H1 (cell line): ENCODE measurements at regions not wholly inside any gene's neighbourhood (a gene's known extent, or its start where the extent isn't known, plus 50 kb on each side); places are given as distances from the start of the nearest gene placed in this dataset.

ENCODE experiments used
- CTCF ChIA-PET: fragments of 300-600 bp; sonication (Branson Sonifier 250); formaldehyde crosslinking; loops from one replicate; lab custom pipeline; 2021; ENCODE audit not compliant: partially characterized antibody; lab: Charles Lee
- POLR2A ChIA-PET: fragments of 300-600 bp; sonication (Branson Sonifier 250); formaldehyde crosslinking; loops from one replicate; lab custom pipeline; 2021; ENCODE audit warnings: inconsistent platforms; ENCODE audit not compliant: partially characterized antibody; lab: Charles Lee
- DNase-seq, 2 experiments: peaks; one replicate each; pipeline versions ENCODE4 v3.0.0 to v3.0.0-alpha.2; 2010 to 2022; ENCODE audit warnings: low spot score in 2 of 2, low read depth in 1 of 2, mixed read lengths in 1 of 2
- FAIRE-seq: peaks from 2 replicates; lab custom pipeline; 2011; peaks lifted over from hg19 to GRCh38; lab: Jason Lieb, UNC
- H2AFZ ChIP-seq: 2 replicates; pipeline ENCODE4 v1.8.1; 2012; ENCODE audit warnings: low read length, inconsistent platforms
- H2AK5ac ChIP-seq: 2 replicates; pipeline ENCODE4 v1.6.1; 2013; ENCODE audit warnings: low read depth, low read length
- H2BK120ac ChIP-seq: replicated peaks from 2 replicates; pipeline ENCODE3; 2013; ENCODE audit warnings: low read depth, low read length, inconsistent platforms
- H2BK12ac ChIP-seq: 2 replicates; pipeline ENCODE4 v1.6.1; 2013; ENCODE audit warnings: low read depth, low read length
- H2BK15ac ChIP-seq: 2 replicates; pipeline ENCODE4 v1.6.1; 2013; ENCODE audit warnings: low read length
- H2BK20ac ChIP-seq: 2 replicates; pipeline ENCODE4 v1.6.1; 2013; ENCODE audit warnings: low read length
- H2BK5ac ChIP-seq: 2 replicates; pipeline ENCODE4 v1.6.1; 2013; ENCODE audit warnings: low read depth, low read length
- H3K14ac ChIP-seq: 2 replicates; pipeline ENCODE4 v1.6.1; 2013; ENCODE audit warnings: inconsistent platforms; ENCODE audit not compliant: insufficient read length
- H3K18ac ChIP-seq: 2 replicates; pipeline ENCODE4 v1.6.1; 2013; ENCODE audit warnings: low read length; ENCODE audit errors: extremely low read depth
- H3K23ac ChIP-seq: 2 replicates; pipeline ENCODE4 v1.6.1; 2013; ENCODE audit warnings: inconsistent platforms; ENCODE audit not compliant: insufficient read length
- H3K23me2 ChIP-seq: 2 replicates; pipeline ENCODE4 v1.6.1; 2013; ENCODE audit warnings: low read depth, low read length
- H3K27ac ChIP-seq: 2 replicates; pipeline ENCODE4 v1.6.1; 2011; ENCODE audit warnings: low read depth, low read length, inconsistent platforms
- H3K27me3 ChIP-seq, 4 experiments: replicated peaks in 1 of 4; 1 replicate in 1 of 4; 2 replicates in 3 of 4; pipeline versions ENCODE4 v1.6.1 to v1.8.1; 2011 to 2013; ENCODE audit warnings: low read length in 3 of 4, mild to moderate bottlenecking in 3 of 4, inconsistent platforms in 2 of 4, mixed read lengths in 2 of 4, moderate library complexity in 1 of 4; ENCODE audit not compliant: control insufficient read depth in 3 of 4, insufficient read depth in 3 of 4; ENCODE audit errors: extremely low read depth in 1 of 4
- H3K36me3 ChIP-seq, 4 experiments: 2 replicates each; pipeline versions ENCODE4 v1.6.1 to v1.8.1; 2011 to 2013; ENCODE audit warnings: mild to moderate bottlenecking in 4 of 4, low read length in 3 of 4, moderate library complexity in 2 of 4, control low read depth in 1 of 4, inconsistent platforms in 1 of 4; ENCODE audit not compliant: insufficient read depth in 4 of 4, control insufficient read depth in 2 of 4
- H3K4ac ChIP-seq: replicated peaks from 2 replicates; pipeline ENCODE3; 2013; ENCODE audit warnings: low read length, low read depth, mixed read lengths, inconsistent platforms; ENCODE audit not compliant: insufficient read length
- H3K4me1 ChIP-seq, 4 experiments: replicated peaks in 1 of 4; 1 replicate in 1 of 4; 2 replicates in 3 of 4; pipeline versions ENCODE4 v1.6.1 to v1.8.1; 2011 to 2013; ENCODE audit warnings: low read length in 3 of 4, inconsistent platforms in 2 of 4, mixed read lengths in 1 of 4; ENCODE audit not compliant: insufficient read depth in 4 of 4, control insufficient read depth in 3 of 4
- H3K4me2 ChIP-seq, 2 experiments: 2 replicates each; pipeline versions ENCODE4 v1.6.1 to v1.8.1; 2011 to 2013; ENCODE audit warnings: low read depth in 2 of 2, low read length in 2 of 2, control low read depth in 1 of 2, inconsistent platforms in 1 of 2, mild to moderate bottlenecking in 1 of 2; ENCODE audit not compliant: insufficient read depth in 1 of 2
- H3K4me3 ChIP-seq, 4 experiments: fragments of 200-600, 300-600 bp in 1 of 4; sonication (generic), shearing (Covaris generic), sonication (Bioruptor Twin) in 1 of 4; 2 replicates each; pipeline versions ENCODE4 v1.5.1 to v1.8.1; 2011 to 2016; ENCODE audit warnings: low read length in 4 of 4, low read depth in 3 of 4, control low read depth in 2 of 4, inconsistent platforms in 2 of 4, mild to moderate bottlenecking in 2 of 4, mixed read lengths in 1 of 4, moderate library complexity in 1 of 4; ENCODE audit not compliant: insufficient read depth in 2 of 4; ENCODE audit errors: extremely low read depth in 1 of 4
- H3K56ac ChIP-seq: replicated peaks from 2 replicates; pipeline ENCODE3; 2013; ENCODE audit warnings: low read depth, mild to moderate bottlenecking, mixed read lengths, low read length, inconsistent platforms; ENCODE audit not compliant: insufficient read length
- H3K79me1 ChIP-seq: 2 replicates; pipeline ENCODE4 v1.6.1; 2013; ENCODE audit warnings: low read depth, low read length, control low read depth
- H3K79me2 ChIP-seq, 2 experiments: 2 replicates each; pipeline versions ENCODE4 v1.6.1 to v1.8.1; 2012 to 2013; ENCODE audit warnings: low read length in 2 of 2, mild to moderate bottlenecking in 2 of 2, inconsistent platforms in 1 of 2; ENCODE audit not compliant: insufficient read depth in 2 of 2, control insufficient read depth in 1 of 2
- H3K9ac ChIP-seq, 4 experiments: replicated peaks in 1 of 4; 1 replicate in 1 of 4; 2 replicates in 3 of 4; pipeline versions ENCODE4 v1.6.1 to v1.8.1; 2011 to 2013; ENCODE audit warnings: low read depth in 3 of 4, low read length in 3 of 4, control low read depth in 2 of 4, mild to moderate bottlenecking in 2 of 4, moderate library complexity in 2 of 4, inconsistent platforms in 1 of 4; ENCODE audit errors: extremely low read depth in 1 of 4
- H3K9me3 ChIP-seq, 2 experiments: 2 replicates each; pipeline versions ENCODE4 v1.6.1 to v1.8.1; 2012 to 2013; ENCODE audit warnings: mild to moderate bottlenecking in 2 of 2, moderate library complexity in 2 of 2, control low read depth in 1 of 2, inconsistent platforms in 1 of 2, low read depth in 1 of 2, low read length in 1 of 2, mixed read lengths in 1 of 2; ENCODE audit not compliant: insufficient read depth in 2 of 2
- H4K20me1 ChIP-seq, 2 experiments: replicated peaks in 1 of 2; 2 replicates each; pipeline versions ENCODE3 to v1.8.1; 2011 to 2013; ENCODE audit warnings: inconsistent platforms in 2 of 2, low read length in 2 of 2, mild to moderate bottlenecking in 1 of 2; ENCODE audit not compliant: insufficient read depth in 2 of 2, control insufficient read depth in 1 of 2
- H4K5ac ChIP-seq: 2 replicates; pipeline ENCODE4 v1.6.1; 2013; ENCODE audit warnings: low read length, low read depth, mixed read lengths, inconsistent platforms; ENCODE audit not compliant: insufficient read length
- H4K8ac ChIP-seq: 2 replicates; pipeline ENCODE4 v1.8.0; 2013; ENCODE audit warnings: mild to moderate bottlenecking, moderate library complexity, low read length, inconsistent platforms; ENCODE audit not compliant: insufficient read depth; ENCODE audit errors: extremely low read depth
- H4K91ac ChIP-seq: replicated peaks from 2 replicates; pipeline ENCODE3; 2013; ENCODE audit warnings: low read length, mixed read lengths, inconsistent platforms; ENCODE audit not compliant: insufficient read length
- CREB1 ChIP-seq: IDR thresholded peaks from 2 replicates; pipeline ENCODE4 v1.6.1; 2012; ENCODE audit warnings: inconsistent platforms
- EZH2 ChIP-seq: fragments of 200-600 bp; sonication (generic); IDR thresholded peaks from 2 replicates; pipeline ENCODE4 v1.7.1; 2012; ENCODE audit warnings: low read depth, mild to moderate bottlenecking, moderate library complexity, low read length, inconsistent platforms; ENCODE audit not compliant: severe bottlenecking
- GTF2F1 ChIP-seq: IDR thresholded peaks from 2 replicates; pipeline ENCODE4 v1.6.1; 2012; ENCODE audit warnings: low read depth, low read length, improper control_type of control experiment, borderline replicate concordance
- HDAC2 ChIP-seq, 2 experiments: fragments of 300-600 bp in 1 of 2; sonication (generic) in 1 of 2; IDR thresholded peaks; 2 replicates each; pipeline ENCODE4 v1.6.1; 2011 to 2012; ENCODE audit warnings: low read depth in 2 of 2, low read length in 2 of 2, mild to moderate bottlenecking in 2 of 2, moderate library complexity in 2 of 2, borderline replicate concordance in 1 of 2, inconsistent platforms in 1 of 2
- MAX ChIP-seq: IDR thresholded peaks from 2 replicates; pipeline ENCODE4 v1.6.1; 2012; ENCODE audit warnings: inconsistent platforms
- NRF1 ChIP-seq: IDR thresholded peaks from 2 replicates; pipeline ENCODE4 v1.6.1; 2011; ENCODE audit warnings: mild to moderate bottlenecking, low read depth, low read length, improper control_type of control experiment
- POU5F1 ChIP-seq: IDR thresholded peaks from 2 replicates; pipeline ENCODE4 v1.6.1; 2011; ENCODE audit warnings: low read depth, mild to moderate bottlenecking, low read length, moderate library complexity
- RXRA ChIP-seq: IDR thresholded peaks from 2 replicates; pipeline ENCODE4 v1.6.1; 2011; ENCODE audit warnings: low read depth, mild to moderate bottlenecking, low read length, moderate library complexity; ENCODE audit not compliant: insufficient read depth
- SIX5 ChIP-seq: IDR thresholded peaks from 2 replicates; pipeline ENCODE4 v1.6.1; 2011; ENCODE audit warnings: mild to moderate bottlenecking, low read depth, low read length
- SP2 ChIP-seq: IDR thresholded peaks from 2 replicates; pipeline ENCODE4 v1.6.1; 2012; ENCODE audit warnings: mild to moderate bottlenecking, low read length, inconsistent platforms
- TAF7 ChIP-seq: optimal IDR thresholded peaks from 2 replicates; pipeline ENCODE3; 2011; ENCODE audit warnings: low read depth, mild to moderate bottlenecking, inconsistent platforms, low read length, moderate library complexity, borderline replicate concordance
- WGBS, 2 experiments: shearing (Covaris generic) in 1 of 2; methylation state at CpG; one replicate each; pipeline versions ENCODE4 v1.1.6 to v1.1.7; 2013 to 2015; ENCODE audit warnings: low lambda C conversion rate in 2 of 2, mixed read lengths in 2 of 2, inconsistent platforms in 1 of 2, low coverage in 1 of 2, missing lambda C conversion rate in 1 of 2; ENCODE audit not compliant: insufficient replicate concordance in 2 of 2, insufficient coverage in 1 of 2, insufficient read length in 1 of 2; ENCODE audit errors: extremely low coverage in 1 of 2, missing lambda C conversion rate in 1 of 2; 5-methylcytosine and 5-hydroxymethylcytosine counted together
- TF ChIP-seq, protein P1 (sequence below): IDR thresholded peaks from 2 replicates; pipeline ENCODE4 v1.6.1; 2012; ENCODE audit warnings: low read length, inconsistent platforms

DNA sequence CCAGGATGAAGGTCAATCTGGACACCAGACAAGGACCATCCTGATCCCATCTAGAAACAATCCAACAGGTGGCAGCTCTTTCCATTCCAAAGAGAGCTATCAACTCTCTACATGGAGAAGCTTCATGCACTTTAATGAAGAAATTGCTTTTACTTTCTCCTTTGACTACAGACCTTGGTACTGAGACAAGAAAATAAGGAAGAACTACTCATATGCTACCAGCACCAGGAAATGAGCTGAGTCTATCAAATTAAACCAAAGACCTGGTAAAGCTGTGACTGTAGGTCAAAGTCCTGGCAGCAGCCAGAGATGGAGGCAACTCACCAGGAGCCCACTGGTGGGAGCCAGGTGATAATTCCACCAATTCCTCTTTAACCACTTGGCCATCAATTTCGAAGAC is 64.3 kb upstream of the LRRC8B start:
- Histone ChIP-seq H4K20me1 (no peaks in the 10 kb centered on the region), H2BK20ac (no peak overlapping the region), H3K9me3 (no peaks in the 10 kb centered on the region), H3K23me2 (no peaks in the 10 kb centered on the region), H4K91ac (no peak overlapping the region), H3K18ac (no peak overlapping the region), H3K27me3 (no peaks in the 10 kb centered on the region), H2BK12ac (no peak overlapping the region), H3K14ac (no peak overlapping the region), H3K36me3 (no peaks in the 10 kb centered on the region), H2BK120ac (no peak overlapping the region), H3K4me3 (no peak overlapping the region), H2AFZ (no peak overlapping the region), H3K79me1 (no peaks in the 10 kb centered on the region), H3K4me1 (peaks cover 0 to 5% (median 4%) of the 10 kb centered on the region in 4 experiments; a peak in 4 of 7 replicates), H4K5ac (no peak overlapping the region), H3K27ac (no peak overlapping the region), H3K9ac (no peak overlapping the region), H3K56ac (no peak overlapping the region), H3K4ac (no peak overlapping the region), H4K8ac (no peak overlapping the region), H2BK5ac (no peak overlapping the region), H2BK15ac (no peak overlapping the region), H3K79me2 (no peaks in the 10 kb centered on the region), H3K23ac (no peak overlapping the region), H2AK5ac (no peak overlapping the region), H3K4me2 (no peak overlapping the region)
- ChIA-PET CTCF (interaction anchor here (1.6 kb wide), 1 partner anchor 28 kb away, joined by 3 read pairs; no protein-coding TSS in a partner anchor), POLR2A (no interaction called here)
- DNase-seq (no peak), FAIRE-seq (no peak)
- 82% methylated on average over 1 of the region's 1 CpG; no CpG with 5 or more reads in 1 of the 2 experiments for WGBS, 2 experiments
- TF ChIP-seq TAF7 (no peak), EZH2 (no peak), SP2 (no peak), CREB1 (no peak), SIX5 (no peak), MAX (no peak), GTF2F1 (no peak), POU5F1 (no peak), HDAC2 (IDR thresholded peaks at IDR 0.05; ENCODE audit: borderline replicate concordance in 1 of 2, low read depth in 2 of 2, low read length in 2 of 2) (no peak), RXRA (no peak), NRF1 (no peak)
- TF ChIP-seq, protein P1, sequence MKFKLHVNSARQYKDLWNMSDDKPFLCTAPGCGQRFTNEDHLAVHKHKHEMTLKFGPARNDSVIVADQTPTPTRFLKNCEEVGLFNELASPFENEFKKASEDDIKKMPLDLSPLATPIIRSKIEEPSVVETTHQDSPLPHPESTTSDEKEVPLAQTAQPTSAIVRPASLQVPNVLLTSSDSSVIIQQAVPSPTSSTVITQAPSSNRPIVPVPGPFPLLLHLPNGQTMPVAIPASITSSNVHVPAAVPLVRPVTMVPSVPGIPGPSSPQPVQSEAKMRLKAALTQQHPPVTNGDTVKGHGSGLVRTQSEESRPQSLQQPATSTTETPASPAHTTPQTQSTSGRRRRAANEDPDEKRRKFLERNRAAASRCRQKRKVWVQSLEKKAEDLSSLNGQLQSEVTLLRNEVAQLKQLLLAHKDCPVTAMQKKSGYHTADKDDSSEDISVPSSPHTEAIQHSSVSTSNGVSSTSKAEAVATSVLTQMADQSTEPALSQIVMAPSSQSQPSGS: no peak
